AG04450 (cell line): ENCODE measurements at regions not wholly inside any gene's neighbourhood (a gene's known extent, or its start where the extent isn't known, plus 50 kb on each side); places are given as distances from the start of the nearest gene placed in this dataset.
"Not testable (repeated sequence)": the region's sequence is repeated elsewhere in the genome, so short reads cannot be mapped to it uniquely, and the experiment has no call there.

Source experiments
- CTCF ChIA-PET: fragments of 300-600, 350-600 bp; formaldehyde crosslinking; extraction: SDS; loops from one replicate; lab custom pipeline; 2022; ENCODE audit warnings: antibody characterized with exemption, inconsistent platforms; lab: Charles Lee
- POLR2A ChIA-PET: fragments of 350-600 bp; formaldehyde crosslinking; extraction: SDS; loops from one replicate; lab custom pipeline; 2021; ENCODE audit warnings: antibody characterized with exemption, inconsistent platforms; lab: Yijun Ruan, JAX
- DNase-seq: peaks from one replicate; pipeline ENCODE4 v3.0.0-alpha.2; 2011; ENCODE audit warnings: low read depth, low spot score
- H3K27ac ChIP-seq: one replicate; pipeline ENCODE4 v1.5.1; 2012; ENCODE audit warnings: low read depth, low read length, control low read depth
- H3K27me3 ChIP-seq: one replicate; pipeline ENCODE4 v1.6.0; 2012; ENCODE audit warnings: low read length; ENCODE audit not compliant: control insufficient read depth, insufficient read depth
- H3K4me3 ChIP-seq: 2 replicates; pipeline ENCODE4 v1.5.1; 2011; ENCODE audit warnings: mild to moderate bottlenecking, low read depth, low read length, control low read depth
- H3K9me3 ChIP-seq: 2 replicates; pipeline ENCODE4 v1.5.1; 2012; ENCODE audit warnings: low read length; ENCODE audit not compliant: control insufficient read depth, insufficient read depth
- CTCF ChIP-seq: IDR thresholded peaks from 2 replicates; pipeline ENCODE4 v1.5.1; 2011; ENCODE audit warnings: low read depth, low read length, control low read depth, inconsistent platforms

- H3K9me3 ChIP-seq, H3K4me3 ChIP-seq, H3K27me3 ChIP-seq, POLR2A ChIA-PET, H3K27ac ChIP-seq, DNase-seq: not testable (repeated sequence)
- CTCF ChIA-PET: interaction anchor here (1.0 kb wide), 1 partner anchor 42 kb away, joined by 5 read pairs; no protein-coding TSS in a partner anchor
Measured at GRCh38 chr1:91207691-91208090, 185.9 kb upstream of the ZNF644 start.

- DNase-seq, H3K9me3 ChIP-seq, H3K4me3 ChIP-seq, POLR2A ChIA-PET, H3K27me3 ChIP-seq, H3K27ac ChIP-seq: not testable (repeated sequence)
- CTCF ChIA-PET: interaction anchor here (1.4 kb wide), 1 partner anchor 39 kb away, joined by 4 read pairs; no protein-coding TSS in a partner anchor
Measured at GRCh38 chr1:91204150-91204549, 182.3 kb upstream of the ZNF644 start.

GRCh38 chr1:91201694-91202093 is 179.9 kb upstream of the ZNF644 start:
- H3K27me3 ChIP-seq: no peaks in the 10 kb centered on the region
- ChIA-PET POLR2A (no interaction called here), CTCF (interaction anchor here (0.6 to 1.0 kb wide), 2 partner anchors 36 to 1185 kb away, joined by 4 to 6 read pairs; no protein-coding TSS in a partner anchor)
- H3K9me3 ChIP-seq: no peaks in the 10 kb centered on the region
- no peak for TF ChIP-seq CTCF
- no peak overlapping the region for H3K27ac ChIP-seq
- no peak for DNase-seq
- no peak overlapping the region for H3K4me3 ChIP-seq

GRCh38 chr1:91201176-91201575 is 179.3 kb upstream of the ZNF644 start:
- DNase-seq: no peak
- no peak for TF ChIP-seq CTCF
- POLR2A ChIA-PET: no interaction called here
- H3K27me3 ChIP-seq: no peaks in the 10 kb centered on the region
- no peaks in the 10 kb centered on the region for H3K9me3 ChIP-seq
- H3K27ac ChIP-seq: no peak overlapping the region
- no peak overlapping the region for H3K4me3 ChIP-seq
- CTCF ChIA-PET: interaction anchor here (0.6 to 1.0 kb wide), 2 partner anchors 35 to 1184 kb away, joined by 4 to 6 read pairs; no protein-coding TSS in a partner anchor

- CTCF ChIA-PET: interaction anchor here (1.0 kb wide), 1 partner anchor 35 kb away, joined by 6 read pairs; no protein-coding TSS in a partner anchor
- no peak overlapping the region for H3K27ac ChIP-seq
- DNase-seq: no peak
- H3K9me3 ChIP-seq: no peaks in the 10 kb centered on the region
- H3K4me3 ChIP-seq: no peak overlapping the region
- POLR2A ChIA-PET: no interaction called here
- no peaks in the 10 kb centered on the region for H3K27me3 ChIP-seq
- no peak for TF ChIP-seq CTCF
Measured at GRCh38 chr1:91200675-91201074, 178.8 kb upstream of the ZNF644 start.

GRCh38 chr1:91199988-91200387 is 178.2 kb upstream of the ZNF644 start:
- no peaks in the 10 kb centered on the region for H3K27me3 ChIP-seq
- ChIA-PET POLR2A (no interaction called here), CTCF (no interaction called here)
- H3K9me3 ChIP-seq: no peaks in the 10 kb centered on the region
- TF ChIP-seq CTCF: no peak
- no peak for DNase-seq
- no peak overlapping the region for H3K4me3 ChIP-seq
- H3K27ac ChIP-seq: no peak overlapping the region
